ENCODE measurements at regions not wholly inside any gene's neighbourhood (a gene's known extent, or its start where the extent isn't known, plus 50 kb on each side); places are given as distances from the start of the nearest gene placed in this dataset.

GRCh38 chr2:150141226-150142001 is 346.1 kb downstream of the RND3 start:
- peak; percentile 90 for DNase-seq
- Histone ChIP-seq H3K9me3 (ENCODE audit: low read length) (peaks cover 9% of the 10 kb centered on the region), H3K9ac (ENCODE audit: low read length) (peak overlapping the region; percentile 82), H3K79me2 (ENCODE audit: low read length) (no peaks in the 10 kb centered on the region), H3K27ac (ENCODE audit: low read length) (peak overlapping the region; percentile 98), H3K27me3 (ENCODE audit: low read length) (no peaks in the 10 kb centered on the region), H3K4me3 (ENCODE audit: low read length) (peak overlapping the region; percentile 35; the same call in 1 of the 2 replicates), H3K9me2 (replicated peaks; ENCODE audit: low read length) (no peaks in the 10 kb centered on the region), H2AFZ (ENCODE audit: low read length) (no peak overlapping the region), H3K4me1 (ENCODE audit: insufficient read depth, low read length) (peaks cover 62% of the 10 kb centered on the region), H4K20me1 (ENCODE audit: low read length) (no peaks in the 10 kb centered on the region), H3K36me3 (ENCODE audit: low read depth, low read length) (peaks cover 11% of the 10 kb centered on the region; the same call in 1 of the 2 replicates), H3F3A (ENCODE audit: low read length, unreplicated experiment) (peaks cover 10% of the 10 kb centered on the region), H3K4me2 (ENCODE audit: low read length) (peak overlapping the region; percentile 71)
- TF ChIP-seq EZH2 (IDR thresholded peaks at IDR 0.05; ENCODE audit: low read length, unreplicated experiment) (no peak), EZH2phosphoT487 (IDR thresholded peaks at IDR 0.05; ENCODE audit: borderline replicate concordance, low read length) (no peak), CTCF (conservative IDR thresholded peaks at IDR 0.05; ENCODE audit: low read depth, low read length) (no peak)
- ChIA-PET CTCF (interaction anchor here (0.7 kb wide), 1 partner anchor 25 kb away, joined by 4 read pairs; no protein-coding TSS in a partner anchor), POLR2A (ENCODE audit: unreplicated experiment) (no interaction called here)
- peak; percentile 51 for ATAC-seq
- TSS peak; percentile 58 for BruUV-seq (replicated peaks)
- intact Hi-C loops (cut with micrococcal nuclease), result loop anchor here (1.0 to 2.0 kb wide), 4 partner anchors 25 to 545 kb away; no protein-coding TSS in a partner anchor

GRCh38 chr2:150140777-150141176 is 346.7 kb downstream of the RND3 start:
- Histone ChIP-seq H3K9me2 (replicated peaks; ENCODE audit: low read length) (no peaks in the 10 kb centered on the region), H3K9me3 (ENCODE audit: low read length) (peaks cover 2% of the 10 kb centered on the region; the same call in 1 of the 2 replicates), H3K36me3 (ENCODE audit: low read depth, low read length) (peaks cover 5% of the 10 kb centered on the region; the same call in 1 of the 2 replicates), H2AFZ (ENCODE audit: low read length) (no peak overlapping the region), H3F3A (ENCODE audit: low read length, unreplicated experiment) (peaks cover 10% of the 10 kb centered on the region), H3K4me2 (ENCODE audit: low read length) (peak overlapping the region; percentile 71), H3K27me3 (ENCODE audit: low read length) (no peaks in the 10 kb centered on the region), H3K79me2 (ENCODE audit: low read length) (no peaks in the 10 kb centered on the region), H3K27ac (ENCODE audit: low read length) (peak overlapping the region; percentile 98), H3K9ac (ENCODE audit: low read length) (peak overlapping the region; percentile 82), H3K4me3 (ENCODE audit: low read length) (0 out of 2 replicates have a peak overlapping the region, but pooled peaks have one; percentile 1), H4K20me1 (ENCODE audit: low read length) (no peaks in the 10 kb centered on the region), H3K4me1 (ENCODE audit: insufficient read depth, low read length) (peaks cover 62% of the 10 kb centered on the region)
- no TSS peak for BruUV-seq (replicated peaks)
- ChIA-PET CTCF (no interaction called here), POLR2A (ENCODE audit: unreplicated experiment) (interaction anchor here (0.6 kb wide), 1 partner anchor 1108 kb away, joined by 5 read pairs; no protein-coding TSS in a partner anchor)
- ATAC-seq, result no peak
- DNase-seq, result peak; percentile 19
- intact Hi-C loops (cut with micrococcal nuclease), result loop anchor here (2.0 kb wide), 2 partner anchors 146 to 544 kb away; no protein-coding TSS in a partner anchor
- TF ChIP-seq EZH2 (IDR thresholded peaks at IDR 0.05; ENCODE audit: low read length, unreplicated experiment), result no peak
- TF ChIP-seq EZH2phosphoT487 (IDR thresholded peaks at IDR 0.05; ENCODE audit: borderline replicate concordance, low read length), result no peak
- no peak for TF ChIP-seq CTCF (conservative IDR thresholded peaks at IDR 0.05; ENCODE audit: low read depth, low read length)

Data from PC-3 (cell line).